HEK293 (cell line): ENCODE measurements at regions not wholly inside any gene's neighbourhood (a gene's known extent, or its start where the extent isn't known, plus 50 kb on each side); places are given as distances from the start of the nearest gene placed in this dataset.
"Not testable (repeated sequence)": the region's sequence is repeated elsewhere in the genome, so short reads cannot be mapped to it uniquely, and the experiment has no call there.

Source experiments
- CTCF ChIA-PET: fragments of 350-600 bp; formaldehyde crosslinking; extraction: SDS; loops from one replicate; lab custom pipeline; 2021; ENCODE audit warnings: antibody characterized with exemption; lab: Yijun Ruan, JAX
- POLR2A ChIA-PET: fragments of 300-600 bp; formaldehyde crosslinking; extraction: SDS; loops from one replicate; lab custom pipeline; 2020; ENCODE audit warnings: antibody characterized with exemption, inconsistent platforms; lab: Yijun Ruan, JAX
- H3K27ac ChIP-seq: fragments of 200-500 bp; sonication (Bioruptor generic); 2 replicates; pipeline ENCODE4 v1.5.1; 2014; ENCODE audit warnings: low read depth, low read length, control low read depth, inconsistent platforms; ENCODE audit errors: extremely low read depth
- H3K36me3 ChIP-seq, 2 experiments: fragments of 200-500 bp in 1 of 2; sonication (Bioruptor generic) in 1 of 2; 1 replicate in 1 of 2; 2 replicates in 1 of 2; pipeline ENCODE4 v1.5.1; 2014 to 2017; ENCODE audit warnings: inconsistent platforms in 2 of 2, low read length in 2 of 2; ENCODE audit not compliant: control insufficient read depth in 2 of 2, insufficient read depth in 1 of 2
- H3K4me1 ChIP-seq: fragments of 200-500 bp; sonication (Bioruptor generic); 2 replicates; pipeline ENCODE4 v1.5.1; 2014; ENCODE audit warnings: mild to moderate bottlenecking, low read length, inconsistent platforms; ENCODE audit not compliant: control insufficient read depth, insufficient read depth
- H3K4me3 ChIP-seq: 2 replicates; pipeline ENCODE4 v1.5.1; 2011; ENCODE audit warnings: low read depth, mild to moderate bottlenecking, control low read depth, low read length, moderate library complexity
- H3K9me3 ChIP-seq: fragments of 200-500 bp; sonication (Bioruptor generic); 2 replicates; pipeline ENCODE4 v1.5.1; 2014; ENCODE audit warnings: low read depth, low read length, inconsistent platforms; ENCODE audit not compliant: control insufficient read depth, insufficient read depth
- ATF2 ChIP-seq: fragments of 450-650 bp; formaldehyde crosslinking; IDR thresholded peaks from 2 replicates; pipeline ENCODE4 v1.5.1; 2016; ENCODE audit warnings: missing biosample characterization, missing genetic modification characterization, low read depth
- GLIS1 ChIP-seq: fragments of 450-650 bp; formaldehyde crosslinking; IDR thresholded peaks from 2 replicates; pipeline ENCODE4 v1.5.1; 2016; ENCODE audit warnings: missing biosample characterization, missing genetic modification characterization
- KLF10 ChIP-seq: fragments of 450-650 bp; IDR thresholded peaks from 2 replicates; pipeline ENCODE4 v1.5.1; 2018; ENCODE audit warnings: missing biosample characterization, mild to moderate bottlenecking, missing genetic modification characterization
- KLF17 ChIP-seq: fragments of 450-650 bp; formaldehyde crosslinking; IDR thresholded peaks from 2 replicates; pipeline ENCODE4 v1.5.1; 2016; ENCODE audit warnings: missing biosample characterization, missing genetic modification characterization
- KLF7 ChIP-seq: fragments of 450-650 bp; formaldehyde crosslinking; IDR thresholded peaks from 2 replicates; pipeline ENCODE4 v1.5.1; 2016; ENCODE audit warnings: missing biosample characterization, missing genetic modification characterization, borderline replicate concordance
- MZF1 ChIP-seq: fragments of 450-650 bp; formaldehyde crosslinking; IDR thresholded peaks from 2 replicates; pipeline ENCODE4 v1.5.1; 2017; ENCODE audit warnings: missing biosample characterization, missing genetic modification characterization, borderline replicate concordance
- OVOL3 ChIP-seq: fragments of 450-650 bp; formaldehyde crosslinking; IDR thresholded peaks from 2 replicates; pipeline ENCODE4 v1.5.1; 2016; ENCODE audit warnings: missing biosample characterization, missing genetic modification characterization
- PBX3 ChIP-seq: sonication (generic); formaldehyde crosslinking; IDR thresholded peaks from 2 replicates; pipeline ENCODE4 v1.8.1; 2022; ENCODE audit warnings: mild to moderate bottlenecking, moderate library complexity, missing genetic modification reagents
- YY1 ChIP-seq: fragments of 450-650 bp; formaldehyde crosslinking; IDR thresholded peaks from 2 replicates; pipeline ENCODE4 v1.5.1; 2018; ENCODE audit warnings: missing biosample characterization, missing genetic modification characterization
- ZBTB21 ChIP-seq: fragments of 450-650 bp; formaldehyde crosslinking; IDR thresholded peaks from 2 replicates; pipeline ENCODE4 v1.5.1; 2017; ENCODE audit warnings: missing biosample characterization, missing genetic modification characterization
- ZBTB26 ChIP-seq: fragments of 450-650 bp; formaldehyde crosslinking; optimal IDR thresholded peaks from 2 replicates; pipeline ENCODE3; 2016; ENCODE audit warnings: missing biosample characterization, mild to moderate bottlenecking, missing genetic modification characterization
- ZNF133 ChIP-seq: fragments of 450-650 bp; formaldehyde crosslinking; IDR thresholded peaks from 2 replicates; pipeline ENCODE4 v1.5.1; 2016; ENCODE audit warnings: missing biosample characterization, missing genetic modification characterization
- ZNF155 ChIP-seq: fragments of 450-650 bp; formaldehyde crosslinking; IDR thresholded peaks from 2 replicates; pipeline ENCODE4 v1.5.1; 2016; ENCODE audit warnings: missing biosample characterization, missing genetic modification characterization
- ZNF175 ChIP-seq: fragments of 450-650 bp; formaldehyde crosslinking; IDR thresholded peaks from 2 replicates; pipeline ENCODE4 v1.5.1; 2016; ENCODE audit warnings: missing biosample characterization, missing genetic modification characterization
- ZNF184 ChIP-seq: fragments of 450-650 bp; IDR thresholded peaks from 2 replicates; pipeline ENCODE4 v1.5.1; 2018; ENCODE audit warnings: missing biosample characterization, mild to moderate bottlenecking, missing genetic modification characterization
- ZNF248 ChIP-seq: fragments of 450-650 bp; formaldehyde crosslinking; IDR thresholded peaks from 2 replicates; pipeline ENCODE4 v1.5.1; 2017; ENCODE audit warnings: missing biosample characterization, missing genetic modification characterization
- ZNF341 ChIP-seq: fragments of 450-650 bp; formaldehyde crosslinking; IDR thresholded peaks from 2 replicates; pipeline ENCODE4; 2016; ENCODE audit warnings: low read depth, missing biosample characterization, missing genetic modification characterization
- ZNF48 ChIP-seq: fragments of 450-650 bp; formaldehyde crosslinking; IDR thresholded peaks from 2 replicates; pipeline ENCODE4 v1.5.1; 2016; ENCODE audit warnings: missing biosample characterization, missing genetic modification characterization
- ZNF488 ChIP-seq: fragments of 450-650 bp; formaldehyde crosslinking; IDR thresholded peaks from 2 replicates; pipeline ENCODE4 v1.5.1; 2016; ENCODE audit warnings: missing biosample characterization, missing genetic modification characterization
- ZNF513 ChIP-seq: fragments of 450-650 bp; IDR thresholded peaks from 2 replicates; pipeline ENCODE4 v1.5.1; 2018; ENCODE audit warnings: missing biosample characterization, missing genetic modification characterization
- ZNF529 ChIP-seq: fragments of 450-650 bp; formaldehyde crosslinking; IDR thresholded peaks from 2 replicates; pipeline ENCODE4 v1.5.1; 2017; ENCODE audit warnings: missing genetic modification characterization, missing biosample characterization; ENCODE audit not compliant: insufficient replicate concordance
- ZNF549 ChIP-seq: fragments of 450-650 bp; IDR thresholded peaks from 2 replicates; pipeline ENCODE4 v1.5.1; 2018; ENCODE audit warnings: missing biosample characterization, missing genetic modification characterization, mild to moderate bottlenecking, inconsistent platforms, moderate library complexity
- ZNF658 ChIP-seq: fragments of 450-650 bp; formaldehyde crosslinking; IDR thresholded peaks from 2 replicates; pipeline ENCODE4; 2016; ENCODE audit warnings: missing biosample characterization, missing genetic modification characterization
- ZNF664 ChIP-seq: fragments of 450-650 bp; formaldehyde crosslinking; IDR thresholded peaks from 2 replicates; pipeline ENCODE4 v1.5.1; 2016; ENCODE audit warnings: missing biosample characterization, missing genetic modification characterization
- ZNF830 ChIP-seq: fragments of 450-650 bp; IDR thresholded peaks from 2 replicates; pipeline ENCODE4 v1.5.0; 2018; ENCODE audit warnings: missing biosample characterization, missing genetic modification characterization, low read depth, mild to moderate bottlenecking, moderate library complexity
- ZSCAN16 ChIP-seq: fragments of 450-650 bp; formaldehyde crosslinking; IDR thresholded peaks from 2 replicates; pipeline ENCODE4 v1.5.1; 2016; ENCODE audit warnings: missing biosample characterization, missing genetic modification characterization

GRCh38 chr20:26171875-26172274 is 475.2 kb upstream of the ZNF337 start:
- H3K4me3 ChIP-seq, H3K27ac ChIP-seq, POLR2A ChIA-PET, CTCF ChIA-PET, H3K4me1 ChIP-seq, H3K9me3 ChIP-seq, H3K36me3 ChIP-seq: not testable (repeated sequence)
- peak; percentile 74 for TF ChIP-seq GLIS1 (tag by site-specific recombination)

- H3K27ac ChIP-seq: no peak overlapping the region
- CTCF ChIA-PET: no interaction called here
- no peak for TF ChIP-seq ZNF664
- no peak for TF ChIP-seq ZBTB21 (tag by site-specific recombination)
- no peak for TF ChIP-seq ATF2
- TF ChIP-seq ZNF248: no peak
- no peak for TF ChIP-seq ZNF155 (tag by site-specific recombination)
- no peak for TF ChIP-seq ZNF513 (tag by site-specific recombination)
- TF ChIP-seq ZNF133: no peak
- no peak for TF ChIP-seq ZNF184
- no peak for TF ChIP-seq ZNF658 (tag by site-specific recombination)
- TF ChIP-seq ZNF341 (tag by site-specific recombination): no peak
- no peak for TF ChIP-seq ZSCAN16 (tag by site-specific recombination)
- TF ChIP-seq PBX3 (CRISPR knock-in tag): no peak
- no peak for TF ChIP-seq ZNF529
These were observed 472.9 kb upstream of the ZNF337 start for GRCh38 chr20:26169506-26169905.

GRCh38 chr20:26167499-26167898 is 470.8 kb upstream of the ZNF337 start:
- Histone ChIP-seq H3K36me3 (no peaks in the 10 kb centered on the region), H3K9me3 (no peaks in the 10 kb centered on the region), H3K27ac (no peak overlapping the region), H3K4me1 (no peaks in the 10 kb centered on the region), H3K4me3 (no peak overlapping the region)
- CTCF ChIA-PET: no interaction called here
- POLR2A ChIA-PET: no interaction called here
- no peak for TF ChIP-seq ZNF549 (tag by site-specific recombination)
- TF ChIP-seq MZF1 (tag by site-specific recombination): no peak
- no peak for TF ChIP-seq GLIS1 (tag by site-specific recombination)
- TF ChIP-seq ZBTB26: no peak
- TF ChIP-seq ZBTB21 (tag by site-specific recombination): no peak
- no peak for TF ChIP-seq ZNF155 (tag by site-specific recombination)
- TF ChIP-seq OVOL3 (tag by site-specific recombination): no peak
- no peak for TF ChIP-seq KLF7 (tag by site-specific recombination)
- TF ChIP-seq ZNF48: no peak
- TF ChIP-seq ZNF488 (tag by site-specific recombination): no peak
- TF ChIP-seq ZNF529: no peak
- TF ChIP-seq KLF17 (tag by site-specific recombination): no peak
- TF ChIP-seq YY1 (tag by site-specific recombination): no peak
- TF ChIP-seq ZNF830 (tag by site-specific recombination): no peak
- no peak for TF ChIP-seq ZNF175
- no peak for TF ChIP-seq KLF10 (tag by site-specific recombination)

More at GRCh38 chr20:26169506-26169905, 472.9 kb upstream of the ZNF337 start:
- Histone ChIP-seq H3K4me1 (no peaks in the 10 kb centered on the region), H3K4me3 (no peak overlapping the region), H3K9me3 (no peaks in the 10 kb centered on the region), H3K36me3 (no peaks in the 10 kb centered on the region)
- POLR2A ChIA-PET: no interaction called here
